Neuronal stem cell (in vitro differentiated cells): ENCODE measurements at regions not wholly inside any gene's neighbourhood (a gene's known extent, or its start where the extent isn't known, plus 50 kb on each side); places are given as distances from the start of the nearest gene placed in this dataset.

Experiments
- DNase-seq: peaks from one replicate; pipeline ENCODE4 v3.0.0-alpha.2; 2013; ENCODE audit warnings: low spot score
- H2AFZ ChIP-seq: one replicate; pipeline ENCODE4 v1.6.1; 2013; ENCODE audit warnings: mild to moderate bottlenecking, low read length, inconsistent platforms
- H2AK5ac ChIP-seq: 2 replicates; pipeline ENCODE4 v1.6.1; 2013; ENCODE audit warnings: low read depth, mild to moderate bottlenecking, inconsistent platforms, low read length, moderate library complexity, mixed read lengths
- H2BK120ac ChIP-seq: 2 replicates; pipeline ENCODE4 v1.6.1; 2013; ENCODE audit warnings: low read depth, mild to moderate bottlenecking, inconsistent platforms, low read length, moderate library complexity, mixed read lengths
- H2BK12ac ChIP-seq: one replicate; pipeline ENCODE4 v1.6.1; 2013; ENCODE audit warnings: low read length, inconsistent platforms
- H2BK15ac ChIP-seq: 2 replicates; pipeline ENCODE4 v1.6.1; 2013; ENCODE audit warnings: mild to moderate bottlenecking, low read length, inconsistent platforms, mixed read lengths
- H2BK5ac ChIP-seq: one replicate; pipeline ENCODE4 v1.6.1; 2013; ENCODE audit warnings: inconsistent platforms, mild to moderate bottlenecking, low read length, moderate library complexity
- H3K14ac ChIP-seq: one replicate; pipeline ENCODE4 v1.6.1; 2013; ENCODE audit warnings: low read length, inconsistent platforms
- H3K18ac ChIP-seq: 2 replicates; pipeline ENCODE4 v1.6.1; 2013; ENCODE audit warnings: low read length, inconsistent platforms
- H3K23ac ChIP-seq: 2 replicates; pipeline ENCODE4 v1.6.1; 2013; ENCODE audit warnings: low read depth, mild to moderate bottlenecking, mixed read lengths, low read length, inconsistent platforms; ENCODE audit not compliant: poor library complexity
- H3K27ac ChIP-seq: replicated peaks from 3 replicates; pipeline ENCODE4 v1.5.1; 2013; ENCODE audit warnings: low read length, inconsistent platforms
- H3K27me3 ChIP-seq, 3 experiments: 2 replicates each; pipeline ENCODE4 v1.6.1; 2013; ENCODE audit warnings: low read length in 3 of 3, mild to moderate bottlenecking in 2 of 3, inconsistent platforms in 1 of 3, low read depth in 1 of 3, mixed read lengths in 1 of 3, moderate library complexity in 1 of 3; ENCODE audit not compliant: control insufficient read depth in 3 of 3, insufficient read depth in 3 of 3
- H3K36me3 ChIP-seq, 2 donors: replicated peaks in 1 of 2; 2 replicates each; pipeline ENCODE4 v1.6.1; 2013; ENCODE audit warnings: low read length in 2 of 2; ENCODE audit not compliant: control insufficient read depth in 2 of 2, insufficient read depth in 2 of 2
- H3K4ac ChIP-seq: 2 replicates; pipeline ENCODE4 v1.6.1; 2013; ENCODE audit warnings: inconsistent platforms, mild to moderate bottlenecking, low read length, moderate library complexity
- H3K4me1 ChIP-seq, 2 donors: 1 replicate in 1 of 2; 2 replicates in 1 of 2; pipeline ENCODE4 v1.6.1; 2013; ENCODE audit warnings: low read length in 2 of 2, low read depth in 1 of 2; ENCODE audit not compliant: control insufficient read depth in 2 of 2, insufficient read depth in 1 of 2
- H3K4me2 ChIP-seq: one replicate; pipeline ENCODE4 v1.6.1; 2013; ENCODE audit warnings: mild to moderate bottlenecking, low read length, inconsistent platforms; ENCODE audit not compliant: insufficient read depth, poor library complexity, severe bottlenecking
- H3K4me3 ChIP-seq, 2 donors: 2 replicates each; pipeline ENCODE4 v1.5.1; 2013; ENCODE audit warnings: low read length in 2 of 2, mild to moderate bottlenecking in 2 of 2, inconsistent platforms in 1 of 2, moderate library complexity in 1 of 2
- H3K79me1 ChIP-seq: one replicate; pipeline ENCODE4 v1.6.1; 2013; ENCODE audit warnings: low read depth, mild to moderate bottlenecking, inconsistent platforms, low read length, moderate library complexity
- H3K9ac ChIP-seq: one replicate; pipeline ENCODE4 v1.6.1; 2013; ENCODE audit warnings: mild to moderate bottlenecking, low read depth, low read length, inconsistent platforms; ENCODE audit not compliant: poor library complexity
- H3K9me3 ChIP-seq, 2 donors: replicated peaks in 1 of 2; 2 replicates each; pipeline versions ENCODE3 to v1.6.1; 2013; ENCODE audit warnings: low read length in 2 of 2, mild to moderate bottlenecking in 2 of 2, inconsistent platforms in 1 of 2, low read depth in 1 of 2, mixed read lengths in 1 of 2, moderate library complexity in 1 of 2; ENCODE audit not compliant: control insufficient read depth in 2 of 2, insufficient read depth in 1 of 2
- H4K8ac ChIP-seq: one replicate; pipeline ENCODE4 v1.6.1; 2013; ENCODE audit warnings: low read depth, mild to moderate bottlenecking, inconsistent platforms, low read length, moderate library complexity
- H4K91ac ChIP-seq: one replicate; pipeline ENCODE4 v1.6.1; 2013; ENCODE audit warnings: low read length, low read depth, mild to moderate bottlenecking, inconsistent platforms; ENCODE audit not compliant: poor library complexity
- WGBS, 2 donors: extraction: QIAGEN DNeasy Blood & Tissue Kit; methylation state at CpG; one replicate each; pipeline ENCODE4 v1.1.7; 2013; ENCODE audit warnings: missing lambda C conversion rate in 2 of 2, mixed read lengths in 1 of 2; ENCODE audit not compliant: insufficient read length in 2 of 2, insufficient replicate concordance in 1 of 2; ENCODE audit errors: extremely low coverage in 2 of 2; 5-methylcytosine and 5-hydroxymethylcytosine counted together

DNA sequence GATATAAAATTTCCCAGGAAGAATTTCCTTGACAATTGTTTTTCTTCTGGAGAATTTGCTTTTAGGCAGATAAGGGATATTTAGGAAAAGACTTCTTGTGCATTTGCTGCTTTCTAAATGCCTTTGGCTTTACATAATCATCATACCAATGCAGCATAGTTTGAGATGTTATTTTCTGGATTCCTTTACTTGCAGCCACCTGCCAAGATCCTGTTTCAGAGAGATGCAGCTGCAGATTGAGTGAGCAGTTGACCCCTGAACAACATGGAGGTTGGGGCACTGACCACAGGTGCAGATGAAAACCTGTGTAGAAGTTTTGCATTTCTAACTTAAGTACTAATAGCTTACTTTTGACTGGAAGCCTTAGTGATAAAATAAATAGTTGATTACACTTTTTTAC, 257.9 kb downstream of the RPIA start:
- Histone ChIP-seq H4K91ac (no peak overlapping the region), H3K4me1 (peaks cover 0 to under 1% of the 10 kb centered on the region in 2 donors), H2BK120ac (no peak overlapping the region), H3K4me3 (no peak overlapping the region), H4K8ac (no peak overlapping the region), H3K9me3 (no peaks in the 10 kb centered on the region), H3K4ac (no peak overlapping the region), H2BK15ac (no peak overlapping the region), H3K79me1 (no peaks in the 10 kb centered on the region), H3K36me3 (no peaks in the 10 kb centered on the region), H3K18ac (no peak overlapping the region), H2BK5ac (no peak overlapping the region), H3K27me3 (peaks cover 0 to 2% (median 0%) of the 10 kb centered on the region in 3 experiments), H3K9ac (no peak overlapping the region), H2AK5ac (no peak overlapping the region), H3K27ac (no peak overlapping the region), H2AFZ (no peak overlapping the region), H3K23ac (no peak overlapping the region), H3K4me2 (no peak overlapping the region), H3K14ac (no peak overlapping the region), H2BK12ac (no peak overlapping the region)
- DNase-seq, result no peak

DNA sequence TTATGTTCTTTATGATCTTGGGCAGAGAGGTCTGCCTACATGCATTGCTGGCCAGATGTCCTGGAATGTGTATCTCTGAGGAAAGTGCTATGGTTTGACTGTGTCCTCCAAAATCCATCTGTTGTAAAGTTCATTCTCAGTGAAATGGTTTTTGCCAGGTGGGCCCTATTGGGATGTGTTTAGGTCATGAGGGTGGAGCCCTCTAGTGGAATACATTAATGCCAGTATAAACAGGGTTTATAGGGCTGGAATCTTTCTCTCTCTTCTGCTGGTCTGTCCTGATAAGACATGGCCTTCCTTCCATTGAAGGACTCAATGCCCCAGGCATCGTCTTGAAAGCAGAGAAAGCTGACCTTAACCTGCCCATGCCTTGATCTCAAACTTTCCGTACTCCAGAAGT, 258.5 kb downstream of the RPIA start:
- Histone ChIP-seq H2BK15ac (no peak overlapping the region), H3K79me1 (no peaks in the 10 kb centered on the region), H3K9ac (no peak overlapping the region), H3K36me3 (no peaks in the 10 kb centered on the region), H2BK5ac (no peak overlapping the region), H2BK12ac (no peak overlapping the region), H3K23ac (no peak overlapping the region), H2BK120ac (no peak overlapping the region), H3K27ac (no peak overlapping the region), H3K18ac (no peak overlapping the region), H3K4me2 (no peak overlapping the region), H2AFZ (no peak overlapping the region), H3K4ac (no peak overlapping the region), H3K4me1 (peaks cover 0 to 3% of the 10 kb centered on the region in 2 donors), H3K27me3 (peaks cover 0 to 2% (median 0%) of the 10 kb centered on the region in 3 experiments), H3K4me3 (no peak overlapping the region), H3K14ac (no peak overlapping the region), H2AK5ac (no peak overlapping the region), H3K9me3 (no peaks in the 10 kb centered on the region), H4K8ac (no peak overlapping the region), H4K91ac (no peak overlapping the region)
- no CpG with 5 or more reads among the region's 2 CpGs for WGBS, 2 donors
- DNase-seq, result no peak

DNA sequence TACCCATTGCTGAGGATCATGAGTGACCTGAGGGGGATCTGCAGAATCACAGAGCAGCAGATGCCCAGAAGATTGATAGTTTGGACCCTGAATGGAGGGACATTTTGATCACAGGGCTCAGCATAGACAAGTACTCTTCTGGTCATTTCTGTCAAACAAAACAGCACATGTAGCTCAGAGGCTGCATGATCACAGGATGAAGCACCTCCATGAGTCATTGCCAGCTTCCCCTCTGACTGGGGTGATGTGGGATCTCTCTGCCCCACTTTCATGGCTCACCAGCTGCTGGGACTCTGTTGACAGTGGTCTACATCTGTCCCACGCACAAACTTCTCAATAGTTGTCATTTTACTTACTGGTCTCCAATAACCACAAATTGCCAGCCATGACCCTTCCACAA, 264.1 kb downstream of the RPIA start:
- no peak overlapping the region for H3K14ac ChIP-seq
- no peak overlapping the region for H4K8ac ChIP-seq
- H3K4me2 ChIP-seq, result no peak overlapping the region
- no peaks in the 10 kb centered on the region for H3K36me3 ChIP-seq
- WGBS, 2 donors, result no CpG with 5 or more reads among the region's 1 CpG
- no peak overlapping the region for H3K4me3 ChIP-seq
- DNase-seq, result no peak
- H2AK5ac ChIP-seq, result no peak overlapping the region
- no peaks in the 10 kb centered on the region for H3K79me1 ChIP-seq
- H4K91ac ChIP-seq, result no peak overlapping the region
- H3K9ac ChIP-seq, result no peak overlapping the region
- no peak overlapping the region for H2BK15ac ChIP-seq
- no peak overlapping the region for H2BK120ac ChIP-seq
- H3K4ac ChIP-seq, result no peak overlapping the region
- H3K23ac ChIP-seq, result no peak overlapping the region
- no peak overlapping the region for H2BK5ac ChIP-seq
- no peak overlapping the region for H3K18ac ChIP-seq
- H3K4me1 ChIP-seq, result peaks cover 0 to 3% of the 10 kb centered on the region in 2 donors
- H2BK12ac ChIP-seq, result no peak overlapping the region
- H3K27me3 ChIP-seq, result no peaks in the 10 kb centered on the region
- H3K9me3 ChIP-seq, result no peaks in the 10 kb centered on the region
- H2AFZ ChIP-seq, result no peak overlapping the region
- no peak overlapping the region for H3K27ac ChIP-seq

DNA sequence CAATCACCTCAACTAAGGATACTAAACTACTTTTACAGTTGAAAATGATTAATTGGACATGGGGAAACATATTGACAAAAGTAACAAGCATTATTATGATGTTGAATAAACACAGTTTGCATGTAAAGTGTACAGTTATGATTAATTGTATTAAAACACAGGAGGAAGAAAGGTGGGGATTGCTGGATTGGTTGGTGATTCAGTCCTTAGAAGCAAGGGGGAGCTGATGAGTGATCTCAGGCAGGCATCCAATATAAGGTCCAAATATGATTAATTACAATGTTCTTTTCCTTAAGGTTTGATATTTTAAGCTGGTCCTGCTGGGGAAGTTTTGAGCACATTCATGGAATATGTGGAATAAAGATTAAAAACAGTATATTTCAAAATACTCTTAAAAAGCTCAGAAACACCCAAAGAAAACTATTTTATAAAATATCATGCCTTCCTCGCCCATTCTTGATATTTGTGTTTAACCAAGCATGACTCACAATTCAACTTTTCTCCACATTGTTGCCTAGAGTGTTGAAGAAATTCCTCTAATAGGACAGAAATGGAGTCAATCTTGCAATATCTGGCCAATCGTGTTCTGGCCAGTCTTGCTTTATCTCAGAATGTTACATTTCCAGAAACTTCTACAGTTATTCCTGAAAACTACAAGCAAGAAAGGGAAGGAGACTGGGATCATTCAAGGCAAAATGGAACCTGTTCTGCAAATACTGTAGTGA, 268.2 kb downstream of the RPIA start:
- Histone ChIP-seq H3K4ac (no peak overlapping the region), H3K4me2 (no peak overlapping the region), H2BK120ac (no peak overlapping the region), H2AFZ (no peak overlapping the region), H3K79me1 (no peaks in the 10 kb centered on the region), H2BK15ac (no peak overlapping the region), H2BK5ac (no peak overlapping the region), H2BK12ac (no peak overlapping the region), H2AK5ac (no peak overlapping the region), H3K9me3 (no peaks in the 10 kb centered on the region), H3K23ac (no peak overlapping the region), H3K9ac (no peak overlapping the region), H3K4me3 (no peak overlapping the region), H3K4me1 (peaks cover 0 to 2% of the 10 kb centered on the region in 2 donors), H3K14ac (no peak overlapping the region), H4K8ac (no peak overlapping the region), H3K27ac (no peak overlapping the region), H3K36me3 (no peaks in the 10 kb centered on the region), H4K91ac (no peak overlapping the region), H3K27me3 (no peaks in the 10 kb centered on the region), H3K18ac (no peak overlapping the region)
- WGBS, 2 donors, result no CpG with 5 or more reads among the region's 2 CpGs
- DNase-seq, result no peak
